Peyer's patch (tissue), 4 donors: ENCODE measurements at regions not wholly inside any gene's neighbourhood (a gene's known extent, or its start where the extent isn't known, plus 50 kb on each side); places are given as distances from the start of the nearest gene placed in this dataset.

Source experiments
- POLR2A ChIP-seq, 2 donors: fragments of 450-650 bp; IDR thresholded peaks; one replicate each; pipeline ENCODE4 v1.5.1; 2017; ENCODE audit warnings: antibody characterized with exemption in 2 of 2, mild to moderate bottlenecking in 2 of 2, moderate library complexity in 2 of 2
- TF ChIP-seq, protein P1 (sequence below), 6 experiments: fragments of 450-650 bp in 4 of 6; fragments of 200-600 bp in 2 of 6; sonication (generic) in 1 of 6; IDR thresholded peaks; one replicate each; pipeline ENCODE4 v1.5.1; 2017 to 2019; ENCODE audit warnings: antibody characterized with exemption in 6 of 6, mild to moderate bottlenecking in 3 of 6, moderate library complexity in 1 of 6

DNA sequence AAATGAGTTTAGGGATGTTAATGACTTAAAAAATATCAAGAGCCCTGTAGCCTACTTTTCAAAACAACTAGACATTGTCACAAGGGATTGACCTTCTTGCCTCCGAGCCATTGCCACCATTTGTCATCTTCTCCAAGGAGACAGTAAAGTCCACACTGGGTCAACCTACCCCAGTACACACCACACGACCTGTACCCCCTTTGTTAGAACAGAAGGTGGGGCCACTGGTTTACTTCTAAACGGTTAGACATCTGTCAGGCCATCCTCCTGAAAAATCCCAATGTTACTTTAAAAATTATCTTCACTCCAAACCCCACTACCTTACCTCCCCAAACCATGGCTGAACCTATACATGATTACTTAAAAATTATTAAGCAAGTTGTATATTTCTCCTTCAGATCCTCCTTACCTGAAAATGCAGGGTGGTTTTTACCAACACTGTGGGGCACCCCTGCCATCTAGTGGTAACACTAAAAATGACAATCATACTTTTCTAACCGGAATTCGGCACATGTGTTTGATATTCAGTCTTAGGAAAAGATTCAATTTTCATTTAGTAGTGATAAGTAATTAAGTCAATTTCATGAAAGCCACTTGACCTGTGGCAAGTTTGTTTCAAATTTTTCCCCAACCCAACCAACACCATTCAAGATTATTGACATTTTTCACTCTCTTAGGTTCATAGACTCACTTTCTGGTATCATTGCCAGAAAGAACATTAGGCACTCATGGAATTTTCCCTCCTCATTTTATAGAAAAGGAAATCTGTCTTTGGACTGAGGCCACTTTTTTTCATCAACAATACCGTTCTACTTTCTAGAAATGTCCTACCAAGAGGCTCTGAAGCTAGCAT, 265.3 kb upstream of the PKDCC start:
- TF ChIP-seq, protein P1, sequence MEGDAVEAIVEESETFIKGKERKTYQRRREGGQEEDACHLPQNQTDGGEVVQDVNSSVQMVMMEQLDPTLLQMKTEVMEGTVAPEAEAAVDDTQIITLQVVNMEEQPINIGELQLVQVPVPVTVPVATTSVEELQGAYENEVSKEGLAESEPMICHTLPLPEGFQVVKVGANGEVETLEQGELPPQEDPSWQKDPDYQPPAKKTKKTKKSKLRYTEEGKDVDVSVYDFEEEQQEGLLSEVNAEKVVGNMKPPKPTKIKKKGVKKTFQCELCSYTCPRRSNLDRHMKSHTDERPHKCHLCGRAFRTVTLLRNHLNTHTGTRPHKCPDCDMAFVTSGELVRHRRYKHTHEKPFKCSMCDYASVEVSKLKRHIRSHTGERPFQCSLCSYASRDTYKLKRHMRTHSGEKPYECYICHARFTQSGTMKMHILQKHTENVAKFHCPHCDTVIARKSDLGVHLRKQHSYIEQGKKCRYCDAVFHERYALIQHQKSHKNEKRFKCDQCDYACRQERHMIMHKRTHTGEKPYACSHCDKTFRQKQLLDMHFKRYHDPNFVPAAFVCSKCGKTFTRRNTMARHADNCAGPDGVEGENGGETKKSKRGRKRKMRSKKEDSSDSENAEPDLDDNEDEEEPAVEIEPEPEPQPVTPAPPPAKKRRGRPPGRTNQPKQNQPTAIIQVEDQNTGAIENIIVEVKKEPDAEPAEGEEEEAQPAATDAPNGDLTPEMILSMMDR (IDR thresholded peaks at IDR 0.05) = peak; percentile 47 to 84 (median 82)
- TF ChIP-seq POLR2A (IDR thresholded peaks at IDR 0.05) = no peak
